ENCODE measurements at regions not wholly inside any gene's neighbourhood (a gene's known extent, or its start where the extent isn't known, plus 50 kb on each side); places are given as distances from the start of the nearest gene placed in this dataset.

DNA sequence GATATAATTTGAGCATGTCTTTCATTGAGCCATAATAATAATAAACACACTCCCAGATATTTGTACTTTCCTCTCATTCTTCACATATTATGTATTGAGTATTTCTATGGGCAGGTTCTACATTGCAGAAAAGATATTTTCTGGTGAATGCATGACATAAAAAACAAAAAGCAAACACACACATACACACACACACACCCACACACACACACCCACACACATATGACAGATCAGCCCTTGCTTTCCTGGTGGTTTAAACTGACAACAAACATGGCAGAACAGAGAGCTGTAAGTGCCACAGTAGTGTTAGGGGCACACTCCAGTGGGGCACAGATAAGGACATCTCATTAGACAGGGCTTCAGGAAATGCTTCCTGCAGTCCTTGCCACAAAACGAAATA is 123.3 kb upstream of the LSM8 start:
- H3K9me3 ChIP-seq (ENCODE audit: insufficient read depth, low read depth, low read length): no peaks in the 10 kb centered on the region
- H3K27me3 ChIP-seq (ENCODE audit: insufficient read depth, low read length): no peaks in the 10 kb centered on the region
- H3K27ac ChIP-seq (ENCODE audit: low read length): no peak overlapping the region
- no peaks in the 10 kb centered on the region for H3K36me3 ChIP-seq (ENCODE audit: insufficient read depth, low read depth, low read length)
- no peaks in the 10 kb centered on the region for H3K4me1 ChIP-seq (ENCODE audit: insufficient read depth, low read length)
- no peak overlapping the region for H3K4me3 ChIP-seq (ENCODE audit: low read length)
- H3K9ac ChIP-seq (ENCODE audit: low read depth, low read length): no peak overlapping the region

- no peak overlapping the region for H3K27ac ChIP-seq (ENCODE audit: low read length)
- no peaks in the 10 kb centered on the region for H3K9me3 ChIP-seq (ENCODE audit: insufficient read depth, low read depth, low read length)
- no peak overlapping the region for H3K4me3 ChIP-seq (ENCODE audit: low read length)
- H3K36me3 ChIP-seq (ENCODE audit: insufficient read depth, low read depth, low read length): no peaks in the 10 kb centered on the region
- H3K9ac ChIP-seq (ENCODE audit: low read depth, low read length): no peak overlapping the region
- no peaks in the 10 kb centered on the region for H3K4me1 ChIP-seq (ENCODE audit: insufficient read depth, low read length)
- no peaks in the 10 kb centered on the region for H3K27me3 ChIP-seq (ENCODE audit: insufficient read depth, low read length)
Observed at GRCh38 chr7:118061386-118061785, 122.6 kb upstream of the LSM8 start.

DNA sequence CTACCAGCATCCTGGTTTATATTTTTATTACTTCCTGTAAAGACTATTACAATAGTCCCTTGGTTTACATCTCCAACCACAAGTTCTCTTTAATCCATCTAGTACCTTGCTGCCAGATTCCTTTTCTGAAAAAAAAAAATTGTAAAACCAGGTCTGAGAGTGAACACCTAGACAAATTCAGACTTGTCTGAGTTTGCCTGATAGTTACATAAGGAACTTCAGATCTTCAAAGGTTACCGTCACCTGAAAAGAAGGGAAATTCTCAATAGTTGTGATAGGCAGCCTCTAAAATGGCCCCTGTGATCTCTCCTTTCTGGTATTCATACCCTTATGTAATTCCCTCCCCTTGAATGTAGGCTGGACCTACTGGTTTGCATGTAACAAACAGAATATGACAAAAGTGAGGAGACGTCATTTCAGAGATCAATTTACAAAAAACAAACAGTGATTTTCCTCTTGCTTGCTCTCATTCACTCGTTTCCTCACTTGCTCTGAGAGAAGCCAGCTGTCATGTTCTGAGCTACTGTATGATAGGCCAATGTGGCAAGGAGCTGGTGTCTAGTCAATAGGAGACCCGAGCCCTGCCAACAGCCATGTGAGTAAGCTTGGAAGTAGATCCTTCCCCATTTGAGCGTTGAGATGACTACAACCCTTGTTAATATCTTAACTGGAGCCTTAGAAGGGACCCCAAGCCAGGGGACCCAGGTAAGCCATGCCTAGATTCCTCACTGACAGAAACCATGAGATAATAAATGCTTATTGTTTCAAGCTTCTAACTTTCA is 110.9 kb upstream of the LSM8 start:
- H3K4me3 ChIP-seq (ENCODE audit: low read length): no peak overlapping the region
- H3K27ac ChIP-seq (ENCODE audit: low read length): no peak overlapping the region
- H3K9me3 ChIP-seq (ENCODE audit: insufficient read depth, low read depth, low read length): no peaks in the 10 kb centered on the region
- no peak overlapping the region for H3K9ac ChIP-seq (ENCODE audit: low read depth, low read length)
- no peaks in the 10 kb centered on the region for H3K36me3 ChIP-seq (ENCODE audit: insufficient read depth, low read depth, low read length)
- no peaks in the 10 kb centered on the region for H3K4me1 ChIP-seq (ENCODE audit: insufficient read depth, low read length)
- H3K27me3 ChIP-seq (ENCODE audit: insufficient read depth, low read length): no peaks in the 10 kb centered on the region

- H3K27ac ChIP-seq (ENCODE audit: low read length): no peak overlapping the region
- no peaks in the 10 kb centered on the region for H3K4me1 ChIP-seq (ENCODE audit: insufficient read depth, low read length)
- no peaks in the 10 kb centered on the region for H3K9me3 ChIP-seq (ENCODE audit: insufficient read depth, low read depth, low read length)
- H3K36me3 ChIP-seq (ENCODE audit: insufficient read depth, low read depth, low read length): no peaks in the 10 kb centered on the region
- no peak overlapping the region for H3K4me3 ChIP-seq (ENCODE audit: low read length)
- no peak overlapping the region for H3K9ac ChIP-seq (ENCODE audit: low read depth, low read length)
- H3K27me3 ChIP-seq (ENCODE audit: insufficient read depth, low read length): no peaks in the 10 kb centered on the region
Observed at GRCh38 chr7:118075936-118076335, 108.0 kb upstream of the LSM8 start.

GRCh38 chr7:118076564-118076963 is 107.4 kb upstream of the LSM8 start:
- Histone ChIP-seq H3K27ac (ENCODE audit: low read length) (no peak overlapping the region), H3K9ac (ENCODE audit: low read depth, low read length) (no peak overlapping the region), H3K36me3 (ENCODE audit: insufficient read depth, low read depth, low read length) (no peaks in the 10 kb centered on the region), H3K27me3 (ENCODE audit: insufficient read depth, low read length) (no peaks in the 10 kb centered on the region), H3K4me3 (ENCODE audit: low read length) (no peak overlapping the region), H3K9me3 (ENCODE audit: insufficient read depth, low read depth, low read length) (no peaks in the 10 kb centered on the region), H3K4me1 (ENCODE audit: insufficient read depth, low read length) (no peaks in the 10 kb centered on the region)

GRCh38 chr7:118078015-118078414 is 105.9 kb upstream of the LSM8 start:
- Histone ChIP-seq H3K9ac (ENCODE audit: low read depth, low read length) (no peak overlapping the region), H3K4me3 (ENCODE audit: low read length) (no peak overlapping the region), H3K9me3 (ENCODE audit: insufficient read depth, low read depth, low read length) (no peaks in the 10 kb centered on the region), H3K36me3 (ENCODE audit: insufficient read depth, low read depth, low read length) (no peaks in the 10 kb centered on the region), H3K4me1 (ENCODE audit: insufficient read depth, low read length) (no peaks in the 10 kb centered on the region), H3K27ac (ENCODE audit: low read length) (no peak overlapping the region), H3K27me3 (ENCODE audit: insufficient read depth, low read length) (no peaks in the 10 kb centered on the region)

- no peak overlapping the region for H3K9ac ChIP-seq (ENCODE audit: low read depth, low read length)
- H3K4me3 ChIP-seq (ENCODE audit: low read length): no peak overlapping the region
- H3K27ac ChIP-seq (ENCODE audit: low read length): no peak overlapping the region
- H3K9me3 ChIP-seq (ENCODE audit: insufficient read depth, low read depth, low read length): no peaks in the 10 kb centered on the region
- H3K27me3 ChIP-seq (ENCODE audit: insufficient read depth, low read length): no peaks in the 10 kb centered on the region
- no peaks in the 10 kb centered on the region for H3K4me1 ChIP-seq (ENCODE audit: insufficient read depth, low read length)
- H3K36me3 ChIP-seq (ENCODE audit: insufficient read depth, low read depth, low read length): no peaks in the 10 kb centered on the region
Observed at GRCh38 chr7:118079369-118079768, 104.6 kb upstream of the LSM8 start.

GRCh38 chr7:118080947-118081346 is 103.0 kb upstream of the LSM8 start:
- Histone ChIP-seq H3K36me3 (ENCODE audit: insufficient read depth, low read depth, low read length) (no peaks in the 10 kb centered on the region), H3K27ac (ENCODE audit: low read length) (no peak overlapping the region), H3K4me1 (ENCODE audit: insufficient read depth, low read length) (0 out of 2 replicates have a peak, but pooled peaks cover 4% of the 10 kb centered on the region), H3K4me3 (ENCODE audit: low read length) (no peak overlapping the region), H3K9me3 (ENCODE audit: insufficient read depth, low read depth, low read length) (no peaks in the 10 kb centered on the region), H3K9ac (ENCODE audit: low read depth, low read length) (no peak overlapping the region), H3K27me3 (ENCODE audit: insufficient read depth, low read length) (no peaks in the 10 kb centered on the region)

- H3K27ac ChIP-seq (ENCODE audit: low read length): no peak overlapping the region
- no peak overlapping the region for H3K4me3 ChIP-seq (ENCODE audit: low read length)
- H3K27me3 ChIP-seq (ENCODE audit: insufficient read depth, low read length): no peaks in the 10 kb centered on the region
- H3K36me3 ChIP-seq (ENCODE audit: insufficient read depth, low read depth, low read length): no peaks in the 10 kb centered on the region
- H3K4me1 ChIP-seq (ENCODE audit: insufficient read depth, low read length): 0 out of 2 replicates have a peak, but pooled peaks cover 4% of the 10 kb centered on the region
- H3K9ac ChIP-seq (ENCODE audit: low read depth, low read length): no peak overlapping the region
- H3K9me3 ChIP-seq (ENCODE audit: insufficient read depth, low read depth, low read length): no peaks in the 10 kb centered on the region
Observed at GRCh38 chr7:118082506-118082905, 101.5 kb upstream of the LSM8 start.

GRCh38 chr7:118085000-118085399 is 99.0 kb upstream of the LSM8 start:
- Histone ChIP-seq H3K4me1 (ENCODE audit: insufficient read depth, low read length) (0 out of 2 replicates have a peak, but pooled peaks cover 4% of the 10 kb centered on the region), H3K36me3 (ENCODE audit: insufficient read depth, low read depth, low read length) (no peaks in the 10 kb centered on the region), H3K9me3 (ENCODE audit: insufficient read depth, low read depth, low read length) (no peaks in the 10 kb centered on the region), H3K27ac (ENCODE audit: low read length) (no peak overlapping the region), H3K4me3 (ENCODE audit: low read length) (no peak overlapping the region), H3K27me3 (ENCODE audit: insufficient read depth, low read length) (no peaks in the 10 kb centered on the region), H3K9ac (ENCODE audit: low read depth, low read length) (no peak overlapping the region)

GRCh38 chr7:118087126-118087525 is 96.8 kb upstream of the LSM8 start:
- Histone ChIP-seq H3K36me3 (ENCODE audit: insufficient read depth, low read depth, low read length) (no peaks in the 10 kb centered on the region), H3K9me3 (ENCODE audit: insufficient read depth, low read depth, low read length) (no peaks in the 10 kb centered on the region), H3K27me3 (ENCODE audit: insufficient read depth, low read length) (no peaks in the 10 kb centered on the region), H3K27ac (ENCODE audit: low read length) (no peak overlapping the region), H3K9ac (ENCODE audit: low read depth, low read length) (no peak overlapping the region), H3K4me1 (ENCODE audit: insufficient read depth, low read length) (0 out of 2 replicates have a peak, but pooled peaks cover 4% of the 10 kb centered on the region), H3K4me3 (ENCODE audit: low read length) (no peak overlapping the region)

- no peaks in the 10 kb centered on the region for H3K27me3 ChIP-seq (ENCODE audit: insufficient read depth, low read length)
- no peaks in the 10 kb centered on the region for H3K9me3 ChIP-seq (ENCODE audit: insufficient read depth, low read depth, low read length)
- no peaks in the 10 kb centered on the region for H3K36me3 ChIP-seq (ENCODE audit: insufficient read depth, low read depth, low read length)
- no peak overlapping the region for H3K27ac ChIP-seq (ENCODE audit: low read length)
- H3K9ac ChIP-seq (ENCODE audit: low read depth, low read length): no peak overlapping the region
- H3K4me3 ChIP-seq (ENCODE audit: low read length): no peak overlapping the region
- H3K4me1 ChIP-seq (ENCODE audit: insufficient read depth, low read length): no peaks in the 10 kb centered on the region
Observed at GRCh38 chr7:118094044-118094443, 89.9 kb upstream of the LSM8 start.

All from iPS-20b (cell line).